ENCODE measurements at regions not wholly inside any gene's neighbourhood (a gene's known extent, or its start where the extent isn't known, plus 50 kb on each side); places are given as distances from the start of the nearest gene placed in this dataset.

DNA sequence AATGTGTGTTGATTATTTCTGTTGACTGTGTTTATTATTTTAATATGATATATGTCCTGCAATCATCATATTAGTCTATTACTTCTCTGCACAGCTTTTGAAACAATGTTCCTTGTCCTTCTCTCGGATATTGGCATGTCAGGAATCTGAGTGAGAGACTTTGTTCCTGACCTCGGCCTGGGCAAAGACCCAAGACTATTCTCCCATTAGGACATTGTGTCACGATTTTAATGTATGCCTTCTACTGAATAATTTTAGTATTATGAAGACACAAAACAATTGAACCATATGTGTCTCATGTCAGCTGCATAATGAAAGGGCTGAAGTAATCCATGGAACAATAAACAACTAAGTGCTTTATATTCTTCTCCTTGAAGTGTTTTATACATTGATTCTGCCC, 580.8 kb upstream of the TENM3 start:
- no peak overlapping the region for H3K27ac ChIP-seq (replicated peaks)
- no peaks in the 10 kb centered on the region for H3K27me3 ChIP-seq (ENCODE audit: insufficient read depth, poor library complexity, severe bottlenecking)
- no peak for TF ChIP-seq SPI1 (IDR thresholded peaks at IDR 0.05; ENCODE audit: borderline replicate concordance, low read depth)
- TF ChIP-seq GABPA (IDR thresholded peaks at IDR 0.05; ENCODE audit: low read depth) = no peak
- TF ChIP-seq REST (IDR thresholded peaks at IDR 0.05; ENCODE audit: insufficient replicate concordance, low read depth) = no peak
- no peak for TF ChIP-seq CTCF (IDR thresholded peaks at IDR 0.05; ENCODE audit: insufficient read depth, low read length)
- no peak for TF ChIP-seq POLR2AphosphoS5 (IDR thresholded peaks at IDR 0.05; ENCODE audit: low read depth)
- H3K4me3 ChIP-seq (replicated peaks; ENCODE audit: insufficient read depth, low read length) = no peak overlapping the region
- no peak for DNase-seq (ENCODE audit: low read depth in 1 of 2, low spot score in 1 of 2)

DNA sequence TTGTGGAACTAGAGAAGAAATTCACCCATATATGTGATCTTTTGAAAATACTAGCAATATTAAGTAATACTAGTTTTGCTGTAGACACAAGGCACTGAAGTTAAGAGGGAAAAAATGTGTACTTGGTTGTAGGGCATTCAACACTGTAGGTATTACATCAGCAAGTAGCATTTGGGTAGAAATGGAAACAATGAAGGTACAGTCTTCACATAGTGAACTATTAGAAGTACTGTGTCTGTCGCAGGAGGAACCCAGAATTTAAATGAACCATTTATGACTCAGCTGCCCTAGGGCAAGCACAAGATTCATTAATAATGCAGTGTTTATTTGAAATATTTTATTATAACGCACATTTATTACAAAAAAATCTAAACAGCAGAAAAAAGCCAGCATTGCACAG, 572.7 kb upstream of the TENM3 start:
- no peak for DNase-seq (ENCODE audit: low read depth in 1 of 2, low spot score in 1 of 2)
- TF ChIP-seq POLR2AphosphoS5 (IDR thresholded peaks at IDR 0.05; ENCODE audit: low read depth) (no peak), SPI1 (IDR thresholded peaks at IDR 0.05; ENCODE audit: borderline replicate concordance, low read depth) (no peak), GABPA (IDR thresholded peaks at IDR 0.05; ENCODE audit: low read depth) (no peak), REST (IDR thresholded peaks at IDR 0.05; ENCODE audit: insufficient replicate concordance, low read depth) (no peak), CTCF (IDR thresholded peaks at IDR 0.05; ENCODE audit: insufficient read depth, low read length) (no peak)
- no peaks in the 10 kb centered on the region for H3K27me3 ChIP-seq (ENCODE audit: insufficient read depth, poor library complexity, severe bottlenecking)
- no peak overlapping the region for H3K27ac ChIP-seq (replicated peaks)
- H3K4me3 ChIP-seq (replicated peaks; ENCODE audit: insufficient read depth, low read length) = no peak overlapping the region

DNA sequence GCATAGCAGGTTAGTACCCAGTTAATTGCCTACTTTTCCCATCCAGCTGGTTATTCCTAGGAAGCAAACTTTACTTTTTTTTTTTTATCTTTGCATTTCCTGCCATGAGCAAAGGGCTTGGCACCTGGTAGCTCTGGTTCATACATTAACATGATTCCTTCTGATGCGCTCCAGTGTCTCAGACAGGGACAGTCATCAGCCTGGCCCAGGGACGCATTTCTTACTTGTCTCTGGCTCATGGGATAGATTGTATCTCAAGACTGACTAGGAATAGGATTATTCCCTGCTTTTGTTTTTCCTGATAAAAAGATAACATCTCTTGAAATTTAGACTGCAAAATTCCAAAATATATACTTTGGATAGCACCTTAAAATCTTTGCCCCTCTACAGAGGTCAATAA, 571.5 kb upstream of the TENM3 start:
- TF ChIP-seq POLR2AphosphoS5 (IDR thresholded peaks at IDR 0.05; ENCODE audit: low read depth) (no peak), SPI1 (IDR thresholded peaks at IDR 0.05; ENCODE audit: borderline replicate concordance, low read depth) (no peak), REST (IDR thresholded peaks at IDR 0.05; ENCODE audit: insufficient replicate concordance, low read depth) (no peak), GABPA (IDR thresholded peaks at IDR 0.05; ENCODE audit: low read depth) (no peak), CTCF (IDR thresholded peaks at IDR 0.05; ENCODE audit: insufficient read depth, low read length) (no peak)
- H3K27ac ChIP-seq (replicated peaks) = no peak overlapping the region
- DNase-seq (ENCODE audit: low read depth in 1 of 2, low spot score in 1 of 2) = no peak
- no peak overlapping the region for H3K4me3 ChIP-seq (replicated peaks; ENCODE audit: insufficient read depth, low read length)
- no peaks in the 10 kb centered on the region for H3K27me3 ChIP-seq (ENCODE audit: insufficient read depth, poor library complexity, severe bottlenecking)

All from HL-60 (cell line).